ENCODE measurements at regions not wholly inside any gene's neighbourhood (a gene's known extent, or its start where the extent isn't known, plus 50 kb on each side); places are given as distances from the start of the nearest gene placed in this dataset.

DNA sequence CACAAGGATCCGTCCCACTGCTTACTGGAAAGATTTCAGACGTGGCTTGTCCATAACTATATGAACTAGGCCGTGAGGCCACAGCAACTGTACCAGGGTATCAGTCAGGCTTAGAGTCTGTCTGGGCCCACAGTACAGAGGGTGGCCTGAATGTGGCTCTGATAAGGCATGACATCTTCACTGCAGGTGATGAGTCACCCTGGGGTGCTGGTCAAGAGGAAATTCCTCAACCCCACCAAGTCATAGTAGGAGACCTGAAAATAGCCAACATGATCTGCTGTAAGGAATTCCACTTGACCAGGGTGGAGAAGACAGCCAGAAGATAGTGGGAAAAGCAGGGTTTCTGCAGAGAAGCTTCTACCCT, 107.7 kb downstream of the INHBB start:
- Histone ChIP-seq H3K27ac (ENCODE audit: extremely low read depth, low read depth, low read length) (no peak overlapping the region), H3K9me3 (ENCODE audit: control insufficient read depth, insufficient read depth, low read depth, low read length) (no peaks in the 10 kb centered on the region), H3K36me3 (ENCODE audit: control insufficient read depth in 2 of 2, insufficient read depth in 1 of 2, low read length in 2 of 2) (no peaks in the 10 kb centered on the region), H3K4me1 (ENCODE audit: control insufficient read depth, insufficient read depth, low read length) (no peaks in the 10 kb centered on the region), H3K4me3 (ENCODE audit: low read depth, low read length) (no peak overlapping the region)
- POLR2A ChIA-PET, result no interaction called here
- CTCF ChIA-PET, result interaction anchor here (0.7 kb wide), 1 partner anchor 611 kb away, joined by 5 read pairs; no protein-coding TSS in a partner anchor
- TF ChIP-seq GFI1B (tag by site-specific recombination; IDR thresholded peaks at IDR 0.05), result no peak
- TF ChIP-seq, protein P1, sequence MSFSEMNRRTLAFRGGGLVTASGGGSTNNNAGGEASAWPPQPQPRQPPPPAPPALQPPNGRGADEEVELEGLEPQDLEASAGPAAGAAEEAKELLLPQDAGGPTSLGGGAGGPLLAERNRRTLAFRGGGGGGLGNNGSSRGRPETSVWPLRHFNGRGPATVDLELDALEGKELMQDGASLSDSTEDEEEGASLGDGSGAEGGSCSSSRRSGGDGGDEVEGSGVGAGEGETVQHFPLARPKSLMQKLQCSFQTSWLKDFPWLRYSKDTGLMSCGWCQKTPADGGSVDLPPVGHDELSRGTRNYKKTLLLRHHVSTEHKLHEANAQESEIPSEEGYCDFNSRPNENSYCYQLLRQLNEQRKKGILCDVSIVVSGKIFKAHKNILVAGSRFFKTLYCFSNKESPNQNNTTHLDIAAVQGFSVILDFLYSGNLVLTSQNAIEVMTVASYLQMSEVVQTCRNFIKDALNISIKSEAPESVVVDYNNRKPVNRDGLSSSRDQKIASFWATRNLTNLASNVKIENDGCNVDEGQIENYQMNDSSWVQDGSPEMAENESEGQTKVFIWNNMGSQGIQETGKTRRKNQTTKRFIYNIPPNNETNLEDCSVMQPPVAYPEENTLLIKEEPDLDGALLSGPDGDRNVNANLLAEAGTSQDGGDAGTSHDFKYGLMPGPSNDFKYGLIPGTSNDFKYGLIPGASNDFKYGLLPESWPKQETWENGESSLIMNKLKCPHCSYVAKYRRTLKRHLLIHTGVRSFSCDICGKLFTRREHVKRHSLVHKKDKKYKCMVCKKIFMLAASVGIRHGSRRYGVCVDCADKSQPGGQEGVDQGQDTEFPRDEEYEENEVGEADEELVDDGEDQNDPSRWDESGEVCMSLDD (tag by site-specific recombination; IDR thresholded peaks at IDR 0.05), result no peak
- TF ChIP-seq ZNF433 (tag by site-specific recombination; IDR thresholded peaks at IDR 0.05; ENCODE audit: low read depth), result no peak
- no peak for TF ChIP-seq ZNF571 (tag by site-specific recombination; IDR thresholded peaks at IDR 0.05)
- TF ChIP-seq, protein P2, sequence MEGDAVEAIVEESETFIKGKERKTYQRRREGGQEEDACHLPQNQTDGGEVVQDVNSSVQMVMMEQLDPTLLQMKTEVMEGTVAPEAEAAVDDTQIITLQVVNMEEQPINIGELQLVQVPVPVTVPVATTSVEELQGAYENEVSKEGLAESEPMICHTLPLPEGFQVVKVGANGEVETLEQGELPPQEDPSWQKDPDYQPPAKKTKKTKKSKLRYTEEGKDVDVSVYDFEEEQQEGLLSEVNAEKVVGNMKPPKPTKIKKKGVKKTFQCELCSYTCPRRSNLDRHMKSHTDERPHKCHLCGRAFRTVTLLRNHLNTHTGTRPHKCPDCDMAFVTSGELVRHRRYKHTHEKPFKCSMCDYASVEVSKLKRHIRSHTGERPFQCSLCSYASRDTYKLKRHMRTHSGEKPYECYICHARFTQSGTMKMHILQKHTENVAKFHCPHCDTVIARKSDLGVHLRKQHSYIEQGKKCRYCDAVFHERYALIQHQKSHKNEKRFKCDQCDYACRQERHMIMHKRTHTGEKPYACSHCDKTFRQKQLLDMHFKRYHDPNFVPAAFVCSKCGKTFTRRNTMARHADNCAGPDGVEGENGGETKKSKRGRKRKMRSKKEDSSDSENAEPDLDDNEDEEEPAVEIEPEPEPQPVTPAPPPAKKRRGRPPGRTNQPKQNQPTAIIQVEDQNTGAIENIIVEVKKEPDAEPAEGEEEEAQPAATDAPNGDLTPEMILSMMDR (tag by site-specific recombination; IDR thresholded peaks at IDR 0.05), result no peak
- TF ChIP-seq ZNF266 (tag by site-specific recombination; IDR thresholded peaks at IDR 0.05; ENCODE audit: low read depth), result no peak
- TF ChIP-seq, protein P3, sequence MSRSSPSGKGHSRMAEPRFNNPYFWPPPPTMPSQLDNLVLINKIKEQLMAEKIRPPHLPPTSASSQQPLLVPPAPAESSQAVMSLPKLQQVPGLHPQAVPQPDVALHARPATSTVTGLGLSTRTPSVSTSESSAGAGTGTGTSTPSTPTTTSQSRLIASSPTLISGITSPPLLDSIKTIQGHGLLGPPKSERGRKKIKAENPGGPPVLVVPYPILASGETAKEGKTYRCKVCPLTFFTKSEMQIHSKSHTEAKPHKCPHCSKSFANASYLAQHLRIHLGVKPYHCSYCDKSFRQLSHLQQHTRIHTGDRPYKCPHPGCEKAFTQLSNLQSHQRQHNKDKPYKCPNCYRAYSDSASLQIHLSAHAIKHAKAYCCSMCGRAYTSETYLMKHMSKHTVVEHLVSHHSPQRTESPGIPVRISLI (tag by site-specific recombination; IDR thresholded peaks at IDR 0.05), result no peak
- TF ChIP-seq, protein P4, sequence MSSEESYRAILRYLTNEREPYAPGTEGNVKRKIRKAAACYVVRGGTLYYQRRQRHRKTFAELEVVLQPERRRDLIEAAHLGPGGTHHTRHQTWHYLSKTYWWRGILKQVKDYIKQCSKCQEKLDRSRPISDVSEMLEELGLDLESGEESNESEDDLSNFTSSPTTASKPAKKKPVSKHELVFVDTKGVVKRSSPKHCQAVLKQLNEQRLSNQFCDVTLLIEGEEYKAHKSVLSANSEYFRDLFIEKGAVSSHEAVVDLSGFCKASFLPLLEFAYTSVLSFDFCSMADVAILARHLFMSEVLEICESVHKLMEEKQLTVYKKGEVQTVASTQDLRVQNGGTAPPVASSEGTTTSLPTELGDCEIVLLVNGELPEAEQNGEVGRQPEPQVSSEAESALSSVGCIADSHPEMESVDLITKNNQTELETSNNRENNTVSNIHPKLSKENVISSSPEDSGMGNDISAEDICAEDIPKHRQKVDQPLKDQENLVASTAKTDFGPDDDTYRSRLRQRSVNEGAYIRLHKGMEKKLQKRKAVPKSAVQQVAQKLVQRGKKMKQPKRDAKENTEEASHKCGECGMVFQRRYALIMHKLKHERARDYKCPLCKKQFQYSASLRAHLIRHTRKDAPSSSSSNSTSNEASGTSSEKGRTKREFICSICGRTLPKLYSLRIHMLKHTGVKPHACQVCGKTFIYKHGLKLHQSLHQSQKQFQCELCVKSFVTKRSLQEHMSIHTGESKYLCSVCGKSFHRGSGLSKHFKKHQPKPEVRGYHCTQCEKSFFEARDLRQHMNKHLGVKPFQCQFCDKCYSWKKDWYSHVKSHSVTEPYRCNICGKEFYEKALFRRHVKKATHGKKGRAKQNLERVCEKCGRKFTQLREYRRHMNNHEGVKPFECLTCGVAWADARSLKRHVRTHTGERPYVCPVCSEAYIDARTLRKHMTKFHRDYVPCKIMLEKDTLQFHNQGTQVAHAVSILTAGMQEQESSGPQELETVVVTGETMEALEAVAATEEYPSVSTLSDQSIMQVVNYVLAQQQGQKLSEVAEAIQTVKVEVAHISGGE (tag by site-specific recombination; conservative IDR thresholded peaks at IDR 0.05; ENCODE audit: low read depth), result no peak
- TF ChIP-seq ZNF549 (tag by site-specific recombination; IDR thresholded peaks at IDR 0.05), result no peak
- TF ChIP-seq, protein P5, sequence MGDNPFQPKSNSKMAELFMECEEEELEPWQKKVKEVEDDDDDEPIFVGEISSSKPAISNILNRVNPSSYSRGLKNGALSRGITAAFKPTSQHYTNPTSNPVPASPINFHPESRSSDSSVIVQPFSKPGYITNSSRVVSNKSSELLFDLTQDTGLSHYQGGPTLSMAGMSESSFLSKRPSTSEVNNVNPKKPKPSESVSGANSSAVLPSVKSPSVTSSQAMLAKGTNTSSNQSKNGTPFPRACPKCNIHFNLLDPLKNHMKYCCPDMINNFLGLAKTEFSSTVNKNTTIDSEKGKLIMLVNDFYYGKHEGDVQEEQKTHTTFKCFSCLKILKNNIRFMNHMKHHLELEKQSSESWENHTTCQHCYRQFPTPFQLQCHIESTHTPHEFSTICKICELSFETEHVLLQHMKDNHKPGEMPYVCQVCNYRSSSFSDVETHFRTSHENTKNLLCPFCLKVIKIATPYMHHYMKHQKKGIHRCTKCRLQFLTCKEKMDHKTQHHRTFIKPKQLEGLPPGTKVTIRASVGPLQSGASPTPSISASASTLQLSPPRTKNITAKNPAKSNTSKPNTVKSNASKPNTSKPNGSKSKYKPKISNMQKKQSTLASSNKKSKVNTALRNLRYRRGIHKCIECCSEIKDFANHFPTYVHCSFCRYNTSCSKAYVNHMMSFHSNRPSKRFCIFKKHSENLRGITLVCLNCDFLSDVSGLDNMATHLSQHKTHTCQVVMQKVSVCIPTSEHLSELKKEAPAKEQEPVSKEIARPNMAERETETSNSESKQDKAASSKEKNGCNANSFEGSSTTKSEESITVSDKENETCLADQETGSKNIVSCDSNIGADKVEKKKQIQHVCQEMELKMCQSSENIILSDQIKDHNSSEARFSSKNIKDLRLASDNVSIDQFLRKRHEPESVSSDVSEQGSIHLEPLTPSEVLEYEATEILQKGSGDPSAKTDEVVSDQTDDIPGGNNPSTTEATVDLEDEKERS (tag by site-specific recombination; IDR thresholded peaks at IDR 0.05), result no peak
- no peak for TF ChIP-seq ZNF785 (tag by site-specific recombination; IDR thresholded peaks at IDR 0.05)
- TF ChIP-seq, protein P6, sequence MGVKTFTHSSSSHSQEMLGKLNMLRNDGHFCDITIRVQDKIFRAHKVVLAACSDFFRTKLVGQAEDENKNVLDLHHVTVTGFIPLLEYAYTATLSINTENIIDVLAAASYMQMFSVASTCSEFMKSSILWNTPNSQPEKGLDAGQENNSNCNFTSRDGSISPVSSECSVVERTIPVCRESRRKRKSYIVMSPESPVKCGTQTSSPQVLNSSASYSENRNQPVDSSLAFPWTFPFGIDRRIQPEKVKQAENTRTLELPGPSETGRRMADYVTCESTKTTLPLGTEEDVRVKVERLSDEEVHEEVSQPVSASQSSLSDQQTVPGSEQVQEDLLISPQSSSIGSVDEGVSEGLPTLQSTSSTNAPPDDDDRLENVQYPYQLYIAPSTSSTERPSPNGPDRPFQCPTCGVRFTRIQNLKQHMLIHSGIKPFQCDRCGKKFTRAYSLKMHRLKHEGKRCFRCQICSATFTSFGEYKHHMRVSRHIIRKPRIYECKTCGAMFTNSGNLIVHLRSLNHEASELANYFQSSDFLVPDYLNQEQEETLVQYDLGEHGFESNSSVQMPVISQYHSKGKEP (tag by site-specific recombination; IDR thresholded peaks at IDR 0.05), result no peak
- no peak for TF ChIP-seq ZFP3 (tag by site-specific recombination; IDR thresholded peaks at IDR 0.05; ENCODE audit: low read depth)
